ENCODE measurements at regions not wholly inside any gene's neighbourhood (a gene's known extent, or its start where the extent isn't known, plus 50 kb on each side); places are given as distances from the start of the nearest gene placed in this dataset.
"Not testable (repeated sequence)": the region's sequence is repeated elsewhere in the genome, so short reads cannot be mapped to it uniquely, and the experiment has no call there.

GRCh38 chr2:41204315-41204714, 752.4 kb upstream of the SLC8A1 start:
- H3K27me3 ChIP-seq (ENCODE audit: control insufficient read depth in 3 of 3, insufficient read depth in 3 of 3, low read length in 3 of 3), result no peaks in the 10 kb centered on the region
- no peak overlapping the region for H3K4me3 ChIP-seq (ENCODE audit: low read depth in 1 of 3, low read length in 3 of 3)
- no peak overlapping the region for H3K27ac ChIP-seq (ENCODE audit: low read depth in 1 of 3, low read length in 2 of 3)
- H3K9me3 ChIP-seq (ENCODE audit: control insufficient read depth in 2 of 2, insufficient read depth in 1 of 2, low read depth in 1 of 2, low read length in 1 of 2), result no peaks in the 10 kb centered on the region
- DNase-seq (no peak), FAIRE-seq (no peak)
- no peaks in the 10 kb centered on the region for H3K4me1 ChIP-seq (ENCODE audit: control insufficient read depth in 3 of 3, insufficient read depth in 2 of 3, low read depth in 1 of 3, low read length in 2 of 3)
- H3K36me3 ChIP-seq (ENCODE audit: control insufficient read depth in 3 of 3, insufficient read depth in 2 of 3, low read depth in 1 of 3, low read length in 3 of 3), result no peaks in the 10 kb centered on the region
- 58 to 67% (median 59%) methylated on average over 3 of the region's 3 CpGs for WGBS, 3 donors

GRCh38 chr2:41206004-41206403, 754.1 kb upstream of the SLC8A1 start:
- no peaks in the 10 kb centered on the region for H3K36me3 ChIP-seq (ENCODE audit: control insufficient read depth in 3 of 3, insufficient read depth in 2 of 3, low read depth in 1 of 3, low read length in 3 of 3)
- no peak overlapping the region for H3K27ac ChIP-seq (ENCODE audit: low read depth in 1 of 3, low read length in 2 of 3)
- H3K4me1 ChIP-seq (ENCODE audit: control insufficient read depth in 3 of 3, insufficient read depth in 2 of 3, low read depth in 1 of 3, low read length in 2 of 3), result no peaks in the 10 kb centered on the region
- DNase-seq (no peak), FAIRE-seq (no peak)
- H3K27me3 ChIP-seq (ENCODE audit: control insufficient read depth in 3 of 3, insufficient read depth in 3 of 3, low read length in 3 of 3), result no peaks in the 10 kb centered on the region
- no peaks in the 10 kb centered on the region for H3K9me3 ChIP-seq (ENCODE audit: control insufficient read depth in 2 of 2, insufficient read depth in 1 of 2, low read depth in 1 of 2, low read length in 1 of 2)
- no peak overlapping the region for H3K4me3 ChIP-seq (ENCODE audit: low read depth in 1 of 3, low read length in 3 of 3)
- WGBS, 3 donors, result 81 to 93% (median 83%) methylated on average over 1 of the region's 1 CpG

DNA sequence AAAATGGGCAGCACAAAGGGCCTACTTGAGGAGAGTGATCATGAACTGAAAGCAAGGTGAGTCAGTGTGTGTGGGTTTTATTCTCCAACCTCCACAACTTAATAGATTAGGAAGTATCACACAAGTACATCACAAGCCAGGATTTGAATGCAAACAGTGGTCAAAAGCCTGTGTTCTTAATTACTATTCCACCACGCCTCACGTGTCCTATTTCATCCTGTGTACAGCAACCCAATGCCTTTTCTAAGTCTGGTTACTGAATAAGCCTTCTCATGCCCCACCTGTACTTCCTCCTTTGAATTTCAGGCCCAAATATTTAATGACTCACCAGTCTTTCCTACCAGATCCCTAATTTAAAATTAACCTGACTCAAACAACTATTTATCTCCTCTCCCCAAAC, 755.7 kb upstream of the SLC8A1 start:
- H3K4me1 ChIP-seq (ENCODE audit: control insufficient read depth in 3 of 3, insufficient read depth in 2 of 3, low read depth in 1 of 3, low read length in 2 of 3), result no peaks in the 10 kb centered on the region
- no peaks in the 10 kb centered on the region for H3K27me3 ChIP-seq (ENCODE audit: control insufficient read depth in 3 of 3, insufficient read depth in 3 of 3, low read length in 3 of 3)
- H3K36me3 ChIP-seq (ENCODE audit: control insufficient read depth in 3 of 3, insufficient read depth in 2 of 3, low read depth in 1 of 3, low read length in 3 of 3), result no peaks in the 10 kb centered on the region
- 48 to 64% (median 53%) methylated on average over 2 of the region's 2 CpGs for WGBS, 3 donors
- FAIRE-seq, result no peak
- DNase-seq, result no peak
- no peak overlapping the region for H3K4me3 ChIP-seq (ENCODE audit: low read depth in 1 of 3, low read length in 3 of 3)
- H3K9me3 ChIP-seq (ENCODE audit: control insufficient read depth in 2 of 2, insufficient read depth in 1 of 2, low read depth in 1 of 2, low read length in 1 of 2), result no peaks in the 10 kb centered on the region
- no peak overlapping the region for H3K27ac ChIP-seq (ENCODE audit: low read depth in 1 of 3, low read length in 2 of 3)

DNA sequence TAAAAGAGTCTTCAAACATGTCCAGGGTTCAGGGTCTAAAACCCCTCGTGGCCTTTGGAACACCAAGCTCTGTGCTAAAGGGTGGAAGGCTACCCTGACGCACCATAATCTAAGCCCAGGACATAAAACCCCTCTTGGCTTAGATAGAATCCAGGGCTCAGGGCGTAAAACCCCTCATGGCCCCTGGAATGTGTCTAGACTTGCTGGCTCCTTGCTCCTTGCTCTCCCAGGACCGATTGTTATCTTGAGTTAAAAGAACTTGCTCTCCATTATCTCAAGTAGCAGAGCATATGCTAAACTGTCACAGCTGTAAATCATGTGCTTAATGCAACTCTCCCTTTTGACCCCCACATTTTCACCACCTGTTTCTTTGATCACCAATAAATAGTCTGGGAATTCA, 758.1 kb upstream of the SLC8A1 start:
- FAIRE-seq; DNase-seq; H3K27me3 ChIP-seq (ENCODE audit: control insufficient read depth in 3 of 3, insufficient read depth in 3 of 3, low read length in 3 of 3); H3K36me3 ChIP-seq (ENCODE audit: control insufficient read depth in 3 of 3, insufficient read depth in 2 of 3, low read depth in 1 of 3, low read length in 3 of 3); H3K9me3 ChIP-seq (ENCODE audit: control insufficient read depth in 2 of 2, insufficient read depth in 1 of 2, low read depth in 1 of 2, low read length in 1 of 2); H3K4me1 ChIP-seq (ENCODE audit: control insufficient read depth in 3 of 3, insufficient read depth in 2 of 3, low read depth in 1 of 3, low read length in 2 of 3); H3K27ac ChIP-seq (ENCODE audit: low read depth in 1 of 3, low read length in 2 of 3); H3K4me3 ChIP-seq (ENCODE audit: low read depth in 1 of 3, low read length in 3 of 3): not testable (repeated sequence)
- 32 to 59% (median 34%) methylated on average over 4 of the region's 4 CpGs for WGBS, 3 donors

- DNase-seq (no peak), FAIRE-seq (no peak)
- Histone ChIP-seq H3K4me1 (ENCODE audit: control insufficient read depth in 3 of 3, insufficient read depth in 2 of 3, low read depth in 1 of 3, low read length in 2 of 3) (no peaks in the 10 kb centered on the region), H3K27ac (ENCODE audit: low read depth in 1 of 3, low read length in 2 of 3) (no peak overlapping the region), H3K9me3 (ENCODE audit: control insufficient read depth in 2 of 2, insufficient read depth in 1 of 2, low read depth in 1 of 2, low read length in 1 of 2) (no peaks in the 10 kb centered on the region), H3K4me3 (ENCODE audit: low read depth in 1 of 3, low read length in 3 of 3) (no peak overlapping the region), H3K27me3 (ENCODE audit: control insufficient read depth in 3 of 3, insufficient read depth in 3 of 3, low read length in 3 of 3) (no peaks in the 10 kb centered on the region), H3K36me3 (ENCODE audit: control insufficient read depth in 3 of 3, insufficient read depth in 2 of 3, low read depth in 1 of 3, low read length in 3 of 3) (no peaks in the 10 kb centered on the region)
- 23 to 48% (median 33%) methylated on average over 1 of the region's 1 CpG for WGBS, 3 donors
Observed at GRCh38 chr2:41216978-41217377, 765.1 kb upstream of the SLC8A1 start.

DNA sequence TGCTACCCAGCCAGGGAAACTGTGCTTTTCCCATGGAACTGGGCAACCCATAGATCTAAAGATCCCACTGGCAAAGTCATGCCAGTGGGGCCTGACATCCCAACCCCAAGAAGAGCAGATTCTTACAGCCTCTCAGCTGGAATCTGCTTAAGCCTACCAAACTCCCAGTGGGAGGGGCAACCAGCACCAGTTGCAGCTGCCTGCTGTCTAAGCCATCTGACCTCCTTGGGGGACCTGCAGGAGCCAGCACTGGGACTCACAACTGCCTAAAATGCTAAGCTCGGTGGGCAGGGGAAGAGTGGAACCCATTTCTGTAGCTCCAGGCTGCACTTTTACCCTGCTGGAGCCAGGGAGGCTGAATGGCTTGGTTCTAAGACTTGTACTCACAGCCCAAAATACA, 770.7 kb upstream of the SLC8A1 start:
- Histone ChIP-seq H3K27ac (ENCODE audit: low read depth in 1 of 3, low read length in 2 of 3) (no peak overlapping the region), H3K9me3 (ENCODE audit: control insufficient read depth in 2 of 2, insufficient read depth in 1 of 2, low read depth in 1 of 2, low read length in 1 of 2) (peaks cover 0 to 3% of the 10 kb centered on the region in 2 donors), H3K4me3 (ENCODE audit: low read depth in 1 of 3, low read length in 3 of 3) (no peak overlapping the region), H3K27me3 (ENCODE audit: control insufficient read depth in 3 of 3, insufficient read depth in 3 of 3, low read length in 3 of 3) (no peaks in the 10 kb centered on the region), H3K36me3 (ENCODE audit: control insufficient read depth in 3 of 3, insufficient read depth in 2 of 3, low read depth in 1 of 3, low read length in 3 of 3) (no peaks in the 10 kb centered on the region), H3K4me1 (ENCODE audit: control insufficient read depth in 3 of 3, insufficient read depth in 2 of 3, low read depth in 1 of 3, low read length in 2 of 3) (no peaks in the 10 kb centered on the region)
- WGBS, 3 donors, result 24 to 63% (median 38%) methylated on average over 1 of the region's 1 CpG
- DNase-seq (no peak), FAIRE-seq (no peak)

DNA sequence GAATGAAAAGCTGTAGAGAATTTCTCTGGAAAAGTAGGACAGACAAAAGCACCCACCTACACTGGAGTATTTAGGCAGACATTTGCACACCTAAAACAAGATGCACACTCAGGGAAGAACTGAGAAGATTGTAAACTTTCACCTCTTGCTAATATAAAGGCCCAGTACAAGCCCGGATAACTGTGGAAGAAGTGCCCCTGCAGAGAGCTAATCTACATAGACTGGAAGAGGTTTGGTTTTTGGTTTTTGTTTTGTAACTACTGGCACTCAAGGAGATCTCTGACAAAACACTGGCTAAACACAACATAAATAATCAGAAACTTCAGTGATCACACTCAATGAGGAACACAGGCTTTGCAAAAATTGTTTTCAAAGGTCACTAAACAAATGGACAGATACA, 782.2 kb upstream of the SLC8A1 start:
- H3K9me3 ChIP-seq (ENCODE audit: control insufficient read depth in 2 of 2, insufficient read depth in 1 of 2, low read depth in 1 of 2, low read length in 1 of 2), result no peaks in the 10 kb centered on the region

GRCh38 chr2:41241325-41242000, 789.6 kb upstream of the SLC8A1 start:
- WGBS, 3 donors, result 75 to 82% (median 78%) methylated on average over 4 of the region's 4 CpGs
- DNase-seq, result no peak
- Histone ChIP-seq H3K27ac (ENCODE audit: low read depth in 1 of 3, low read length in 2 of 3) (no peak overlapping the region), H3K36me3 (ENCODE audit: control insufficient read depth in 3 of 3, insufficient read depth in 2 of 3, low read depth in 1 of 3, low read length in 3 of 3) (no peaks in the 10 kb centered on the region), H3K4me3 (ENCODE audit: low read depth in 1 of 3, low read length in 3 of 3) (no peak overlapping the region), H3K4me1 (ENCODE audit: control insufficient read depth in 3 of 3, insufficient read depth in 2 of 3, low read depth in 1 of 3, low read length in 2 of 3) (no peaks in the 10 kb centered on the region), H3K9me3 (ENCODE audit: control insufficient read depth in 2 of 2, insufficient read depth in 1 of 2, low read depth in 1 of 2, low read length in 1 of 2) (no peaks in the 10 kb centered on the region), H3K27me3 (ENCODE audit: control insufficient read depth in 3 of 3, insufficient read depth in 3 of 3, low read length in 3 of 3) (no peaks in the 10 kb centered on the region)
- FAIRE-seq, result no peak

More for the DNA sequence above, 782.2 kb upstream of the SLC8A1 start:
- no peaks in the 10 kb centered on the region for H3K4me1 ChIP-seq (ENCODE audit: control insufficient read depth in 3 of 3, insufficient read depth in 2 of 3, low read depth in 1 of 3, low read length in 2 of 3)
- no peak overlapping the region for H3K4me3 ChIP-seq (ENCODE audit: low read depth in 1 of 3, low read length in 3 of 3)
- FAIRE-seq, result no peak
- no peaks in the 10 kb centered on the region for H3K27me3 ChIP-seq (ENCODE audit: control insufficient read depth in 3 of 3, insufficient read depth in 3 of 3, low read length in 3 of 3)
- WGBS, 3 donors, result 46 to 60% (median 49%) methylated on average over 1 of the region's 1 CpG
- DNase-seq, result no peak
- H3K27ac ChIP-seq (ENCODE audit: low read depth in 1 of 3, low read length in 2 of 3), result no peak overlapping the region
- H3K36me3 ChIP-seq (ENCODE audit: control insufficient read depth in 3 of 3, insufficient read depth in 2 of 3, low read depth in 1 of 3, low read length in 3 of 3), result no peaks in the 10 kb centered on the region

DNA sequence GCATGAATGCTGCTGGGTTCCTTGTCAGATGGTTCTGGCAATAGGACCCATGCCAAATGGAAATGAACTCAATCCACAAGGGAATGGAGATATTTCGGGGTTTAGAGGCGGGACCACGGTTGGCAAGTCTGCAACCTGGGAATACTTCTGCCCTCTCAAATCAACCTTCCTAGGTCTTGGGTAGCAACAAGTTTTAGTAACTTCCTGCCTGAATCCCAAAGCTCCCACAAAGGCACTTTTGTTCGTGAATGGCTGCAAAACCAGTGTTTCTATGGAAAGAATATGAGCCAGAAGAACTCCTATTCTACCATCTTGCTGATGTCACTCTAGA, 790.1 kb upstream of the SLC8A1 start:
- H3K4me3 ChIP-seq (ENCODE audit: low read depth in 1 of 3, low read length in 3 of 3), result no peak overlapping the region
- no peaks in the 10 kb centered on the region for H3K4me1 ChIP-seq (ENCODE audit: control insufficient read depth in 3 of 3, insufficient read depth in 2 of 3, low read depth in 1 of 3, low read length in 2 of 3)
- H3K27me3 ChIP-seq (ENCODE audit: control insufficient read depth in 3 of 3, insufficient read depth in 3 of 3, low read length in 3 of 3), result no peaks in the 10 kb centered on the region
- FAIRE-seq (no peak), DNase-seq (no peak)
- no peak overlapping the region for H3K27ac ChIP-seq (ENCODE audit: low read depth in 1 of 3, low read length in 2 of 3)
- 79 to 86% (median 81%) methylated on average over 4 of the region's 4 CpGs for WGBS, 3 donors
- no peaks in the 10 kb centered on the region for H3K36me3 ChIP-seq (ENCODE audit: control insufficient read depth in 3 of 3, insufficient read depth in 2 of 3, low read depth in 1 of 3, low read length in 3 of 3)
- no peaks in the 10 kb centered on the region for H3K9me3 ChIP-seq (ENCODE audit: control insufficient read depth in 2 of 2, insufficient read depth in 1 of 2, low read depth in 1 of 2, low read length in 1 of 2)
